ENCODE measurements at regions not wholly inside any gene's neighbourhood (a gene's known extent, or its start where the extent isn't known, plus 50 kb on each side); places are given as distances from the start of the nearest gene placed in this dataset.

- Mint-ChIP-seq H3K9me3 (peaks cover under 1% of the 10 kb centered on the region), H3K36me3 (ENCODE audit: low read depth) (no peaks in the 10 kb centered on the region), H3K4me1 (ENCODE audit: low read depth) (peaks cover 8% of the 10 kb centered on the region), H3K27ac (no peak overlapping the region), H3K4me3 (no peak overlapping the region), H3K27me3 (ENCODE audit: low read depth) (no peaks in the 10 kb centered on the region)
- DNase-seq (ENCODE audit: low spot score): no peak
Measured at GRCh38 chr11:110773442-110773841, 61.2 kb upstream of the ARHGAP20 start.

- no peak overlapping the region for H3K27ac Mint-ChIP-seq
- H3K9me3 Mint-ChIP-seq: no peaks in the 10 kb centered on the region
- H3K4me1 Mint-ChIP-seq (ENCODE audit: low read depth): peaks cover 8% of the 10 kb centered on the region
- no peaks in the 10 kb centered on the region for H3K36me3 Mint-ChIP-seq (ENCODE audit: low read depth)
- DNase-seq (ENCODE audit: low spot score): no peak
- no peak overlapping the region for H3K4me3 Mint-ChIP-seq
- H3K27me3 Mint-ChIP-seq (ENCODE audit: low read depth): peaks cover under 1% of the 10 kb centered on the region
Measured at GRCh38 chr11:110772863-110773262, 60.6 kb upstream of the ARHGAP20 start.

- Mint-ChIP-seq H3K4me1 (ENCODE audit: low read depth) (peaks cover 8% of the 10 kb centered on the region), H3K36me3 (ENCODE audit: low read depth) (no peaks in the 10 kb centered on the region), H3K9me3 (no peaks in the 10 kb centered on the region), H3K4me3 (no peak overlapping the region), H3K27ac (no peak overlapping the region), H3K27me3 (ENCODE audit: low read depth) (peaks cover 5% of the 10 kb centered on the region)
- no peak for DNase-seq (ENCODE audit: low spot score)
Measured at GRCh38 chr11:110766316-110766715, 54.1 kb upstream of the ARHGAP20 start.

- no peak overlapping the region for H3K27ac Mint-ChIP-seq
- H3K27me3 Mint-ChIP-seq (ENCODE audit: low read depth): peaks cover 5% of the 10 kb centered on the region
- H3K36me3 Mint-ChIP-seq (ENCODE audit: low read depth): no peaks in the 10 kb centered on the region
- no peaks in the 10 kb centered on the region for H3K9me3 Mint-ChIP-seq
- no peak for DNase-seq (ENCODE audit: low spot score)
- no peak overlapping the region for H3K4me3 Mint-ChIP-seq
- H3K4me1 Mint-ChIP-seq (ENCODE audit: low read depth): peaks cover 3% of the 10 kb centered on the region
Measured at GRCh38 chr11:110764485-110764884, 52.2 kb upstream of the ARHGAP20 start.

- peaks cover 5% of the 10 kb centered on the region for H3K27me3 Mint-ChIP-seq (ENCODE audit: low read depth)
- H3K4me1 Mint-ChIP-seq (ENCODE audit: low read depth): no peaks in the 10 kb centered on the region
- H3K4me3 Mint-ChIP-seq: no peak overlapping the region
- no peaks in the 10 kb centered on the region for H3K9me3 Mint-ChIP-seq
- no peak overlapping the region for H3K27ac Mint-ChIP-seq
- no peaks in the 10 kb centered on the region for H3K36me3 Mint-ChIP-seq (ENCODE audit: low read depth)
- DNase-seq (ENCODE audit: low spot score): no peak
Measured at GRCh38 chr11:110763249-110764011, 51.2 kb upstream of the ARHGAP20 start.

- DNase-seq (ENCODE audit: low spot score): no peak
- no peak overlapping the region for H3K27ac Mint-ChIP-seq
- H3K4me3 Mint-ChIP-seq: no peak overlapping the region
- no peaks in the 10 kb centered on the region for H3K4me1 Mint-ChIP-seq (ENCODE audit: low read depth)
- H3K9me3 Mint-ChIP-seq: no peaks in the 10 kb centered on the region
- no peaks in the 10 kb centered on the region for H3K36me3 Mint-ChIP-seq (ENCODE audit: low read depth)
- H3K27me3 Mint-ChIP-seq (ENCODE audit: low read depth): peaks cover 4% of the 10 kb centered on the region
Measured at GRCh38 chr11:110762590-110762989, 50.4 kb upstream of the ARHGAP20 start.

Data from T-helper 2 cell treated with Interferon-gamma antibody and Interleukin-4, amounts not matched to agents 5 μg/mL and 100 μg/mL, for 36 hours (primary cell).